ENCODE measurements at regions not wholly inside any gene's neighbourhood (a gene's known extent, or its start where the extent isn't known, plus 50 kb on each side); places are given as distances from the start of the nearest gene placed in this dataset.
"Not testable (repeated sequence)": the region's sequence is repeated elsewhere in the genome, so short reads cannot be mapped to it uniquely, and the experiment has no call there.

- no peak for TF ChIP-seq ZFX (IDR thresholded peaks at IDR 0.05; ENCODE audit: borderline replicate concordance)
- TF ChIP-seq, protein P1, sequence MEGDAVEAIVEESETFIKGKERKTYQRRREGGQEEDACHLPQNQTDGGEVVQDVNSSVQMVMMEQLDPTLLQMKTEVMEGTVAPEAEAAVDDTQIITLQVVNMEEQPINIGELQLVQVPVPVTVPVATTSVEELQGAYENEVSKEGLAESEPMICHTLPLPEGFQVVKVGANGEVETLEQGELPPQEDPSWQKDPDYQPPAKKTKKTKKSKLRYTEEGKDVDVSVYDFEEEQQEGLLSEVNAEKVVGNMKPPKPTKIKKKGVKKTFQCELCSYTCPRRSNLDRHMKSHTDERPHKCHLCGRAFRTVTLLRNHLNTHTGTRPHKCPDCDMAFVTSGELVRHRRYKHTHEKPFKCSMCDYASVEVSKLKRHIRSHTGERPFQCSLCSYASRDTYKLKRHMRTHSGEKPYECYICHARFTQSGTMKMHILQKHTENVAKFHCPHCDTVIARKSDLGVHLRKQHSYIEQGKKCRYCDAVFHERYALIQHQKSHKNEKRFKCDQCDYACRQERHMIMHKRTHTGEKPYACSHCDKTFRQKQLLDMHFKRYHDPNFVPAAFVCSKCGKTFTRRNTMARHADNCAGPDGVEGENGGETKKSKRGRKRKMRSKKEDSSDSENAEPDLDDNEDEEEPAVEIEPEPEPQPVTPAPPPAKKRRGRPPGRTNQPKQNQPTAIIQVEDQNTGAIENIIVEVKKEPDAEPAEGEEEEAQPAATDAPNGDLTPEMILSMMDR (IDR thresholded peaks at IDR 0.05): no peak
- H3K27ac ChIP-seq: no peak overlapping the region
Observed at GRCh38 chr4:101615652-101616051, 174.9 kb upstream of the BANK1 start.

GRCh38 chr4:101606989-101607388, 183.5 kb upstream of the BANK1 start:
- not testable (repeated sequence) for H3K27ac ChIP-seq

DNA sequence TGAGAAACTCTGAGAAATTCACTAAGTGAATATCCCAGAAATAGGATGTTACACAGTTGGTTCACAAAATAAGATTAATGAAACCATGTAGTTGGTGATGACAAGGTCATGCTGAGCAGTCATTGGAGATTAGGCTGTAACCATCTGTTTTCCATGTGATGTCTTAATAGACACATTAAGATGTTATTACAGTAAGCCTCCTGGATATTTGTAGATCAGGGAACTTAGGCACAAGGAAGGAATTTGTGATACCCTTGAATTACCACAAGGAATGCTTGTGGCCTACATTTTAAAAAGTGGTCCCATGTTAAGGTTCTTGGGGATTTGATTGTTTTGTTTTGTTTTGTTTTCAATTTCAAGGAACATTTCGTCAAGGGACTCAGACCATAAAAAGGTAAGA, 185.6 kb upstream of the BANK1 start:
- no peak overlapping the region for H3K27ac ChIP-seq
- TF ChIP-seq ZFX (IDR thresholded peaks at IDR 0.05; ENCODE audit: borderline replicate concordance): no peak
- TF ChIP-seq, protein P1 (IDR thresholded peaks at IDR 0.05): no peak

DNA sequence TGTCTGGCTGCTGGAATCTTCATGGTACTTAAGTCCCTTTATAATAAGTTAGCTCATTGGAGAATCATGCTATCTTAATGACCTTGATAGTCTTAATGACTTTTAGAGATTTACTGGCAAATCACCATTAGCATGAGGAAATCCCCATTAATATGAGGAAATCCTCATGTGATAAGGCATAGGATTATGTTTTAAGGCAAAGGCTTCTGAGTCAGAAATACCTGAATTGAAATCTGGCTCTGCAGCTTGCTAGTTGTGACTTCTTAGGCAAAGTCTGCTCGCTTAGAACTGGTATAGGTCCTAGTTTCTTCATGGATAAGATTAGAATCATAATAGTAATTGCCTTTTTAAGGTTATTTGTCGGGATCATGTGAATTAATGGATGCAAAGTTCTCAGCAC, 190.2 kb upstream of the BANK1 start:
- TF ChIP-seq ZFX (IDR thresholded peaks at IDR 0.05; ENCODE audit: borderline replicate concordance): no peak
- TF ChIP-seq, protein P1 (IDR thresholded peaks at IDR 0.05): no peak
- no peak overlapping the region for H3K27ac ChIP-seq

GRCh38 chr4:101599620-101600019, 190.9 kb upstream of the BANK1 start:
- TF ChIP-seq, protein P1 (IDR thresholded peaks at IDR 0.05): no peak
- no peak for TF ChIP-seq ZFX (IDR thresholded peaks at IDR 0.05; ENCODE audit: borderline replicate concordance)
- no peak overlapping the region for H3K27ac ChIP-seq

GRCh38 chr4:101596781-101597552, 193.6 kb upstream of the BANK1 start:
- TF ChIP-seq ZFX (IDR thresholded peaks at IDR 0.05; ENCODE audit: borderline replicate concordance): no peak
- TF ChIP-seq, protein P1 (IDR thresholded peaks at IDR 0.05): peak; percentile 27
- H3K27ac ChIP-seq: no peak overlapping the region

- TF ChIP-seq ZFX (IDR thresholded peaks at IDR 0.05; ENCODE audit: borderline replicate concordance): no peak
- TF ChIP-seq, protein P1 (IDR thresholded peaks at IDR 0.05): no peak
Observed at GRCh38 chr4:101594588-101594987, 195.9 kb upstream of the BANK1 start.

GRCh38 chr4:101593666-101594065, 196.9 kb upstream of the BANK1 start:
- no peak overlapping the region for H3K27ac ChIP-seq
- TF ChIP-seq, protein P1 (IDR thresholded peaks at IDR 0.05): no peak
- TF ChIP-seq ZFX (IDR thresholded peaks at IDR 0.05; ENCODE audit: borderline replicate concordance): no peak

More at GRCh38 chr4:101594588-101594987, 195.9 kb upstream of the BANK1 start:
- no peak overlapping the region for H3K27ac ChIP-seq
